ENCODE measurements at regions not wholly inside any gene's neighbourhood (a gene's known extent, or its start where the extent isn't known, plus 50 kb on each side); places are given as distances from the start of the nearest gene placed in this dataset.
A peak's percentile ranks its signal among the peaks of the same experiment; 100 is the strongest.

GRCh38 chr11:95599959-95600586, 189.5 kb downstream of the FAM76B start:
- Histone ChIP-seq H3K4me3 (no peak overlapping the region), H3K4me1 (ENCODE audit: insufficient read depth) (peaks cover 4% of the 10 kb centered on the region), H3K36me3 (replicated peaks; ENCODE audit: insufficient read depth, low read depth) (no peaks in the 10 kb centered on the region), H3K27me3 (no peaks in the 10 kb centered on the region), H3K9me3 (ENCODE audit: low read depth) (no peaks in the 10 kb centered on the region), H2AFZ (no peak overlapping the region), H4K20me1 (ENCODE audit: insufficient read depth, poor library complexity, severe bottlenecking) (no peaks in the 10 kb centered on the region), H3K4me2 (no peak overlapping the region), H3K27ac (no peak overlapping the region), H3K79me2 (no peaks in the 10 kb centered on the region), H3K9me2 (replicated peaks; ENCODE audit: insufficient read depth) (no peaks in the 10 kb centered on the region)
- DNase-seq (ENCODE audit: low spot score): no peak
- TF ChIP-seq EZH2phosphoT487 (IDR thresholded peaks at IDR 0.05; ENCODE audit: low read depth, severe bottlenecking, unreplicated experiment): no peak
- no peak for TF ChIP-seq EZH2 (IDR thresholded peaks at IDR 0.05; ENCODE audit: borderline replicate concordance)
- no peak for TF ChIP-seq CTCF (IDR thresholded peaks at IDR 0.05; ENCODE audit: poor library complexity)
- 53% methylated on average over 2 of the region's 2 CpGs for WGBS (ENCODE audit: low lambda C conversion rate, missing lambda C conversion rate)

GRCh38 chr11:95595973-95596489, 193.6 kb downstream of the FAM76B start:
- Histone ChIP-seq H3K4me2 (no peak overlapping the region), H2AFZ (no peak overlapping the region), H3K9me2 (replicated peaks; ENCODE audit: insufficient read depth) (no peaks in the 10 kb centered on the region), H3K4me3 (no peak overlapping the region), H3K4me1 (ENCODE audit: insufficient read depth) (peaks cover 8% of the 10 kb centered on the region), H3K79me2 (no peaks in the 10 kb centered on the region), H3K27ac (peak overlapping the region; percentile 51), H4K20me1 (ENCODE audit: insufficient read depth, poor library complexity, severe bottlenecking) (no peaks in the 10 kb centered on the region), H3K27me3 (no peaks in the 10 kb centered on the region), H3K36me3 (replicated peaks; ENCODE audit: insufficient read depth, low read depth) (no peaks in the 10 kb centered on the region), H3K9me3 (ENCODE audit: low read depth) (no peaks in the 10 kb centered on the region)
- WGBS (ENCODE audit: low lambda C conversion rate, missing lambda C conversion rate): 66% methylated on average over 2 of the region's 2 CpGs
- DNase-seq (ENCODE audit: low spot score): peak; percentile 45
- no peak for TF ChIP-seq EZH2 (IDR thresholded peaks at IDR 0.05; ENCODE audit: borderline replicate concordance)

GRCh38 chr11:95595541-95595940, 194.0 kb downstream of the FAM76B start:
- Histone ChIP-seq H3K27ac (peak overlapping the region; percentile 29), H3K9me3 (ENCODE audit: low read depth) (no peaks in the 10 kb centered on the region), H3K27me3 (no peaks in the 10 kb centered on the region), H4K20me1 (ENCODE audit: insufficient read depth, poor library complexity, severe bottlenecking) (no peaks in the 10 kb centered on the region), H3K79me2 (no peaks in the 10 kb centered on the region), H3K36me3 (replicated peaks; ENCODE audit: insufficient read depth, low read depth) (no peaks in the 10 kb centered on the region), H2AFZ (no peak overlapping the region), H3K9me2 (replicated peaks; ENCODE audit: insufficient read depth) (no peaks in the 10 kb centered on the region), H3K4me3 (no peak overlapping the region), H3K4me2 (no peak overlapping the region), H3K4me1 (ENCODE audit: insufficient read depth) (peaks cover 8% of the 10 kb centered on the region)
- 91% methylated on average over 3 of the region's 3 CpGs for WGBS (ENCODE audit: low lambda C conversion rate, missing lambda C conversion rate)
- TF ChIP-seq CTCF (IDR thresholded peaks at IDR 0.05; ENCODE audit: poor library complexity) (no peak), EZH2phosphoT487 (IDR thresholded peaks at IDR 0.05; ENCODE audit: low read depth, severe bottlenecking, unreplicated experiment) (no peak), EZH2 (IDR thresholded peaks at IDR 0.05; ENCODE audit: borderline replicate concordance) (no peak)
- no peak for DNase-seq (ENCODE audit: low spot score)

- DNase-seq (ENCODE audit: low spot score): peak; percentile 13
- H3K9me2 ChIP-seq (replicated peaks; ENCODE audit: insufficient read depth): no peaks in the 10 kb centered on the region
- H3K9me3 ChIP-seq (ENCODE audit: low read depth): no peaks in the 10 kb centered on the region
- H2AFZ ChIP-seq: no peak overlapping the region
- no peaks in the 10 kb centered on the region for H4K20me1 ChIP-seq (ENCODE audit: insufficient read depth, poor library complexity, severe bottlenecking)
- H3K4me1 ChIP-seq (ENCODE audit: insufficient read depth): peaks cover 8% of the 10 kb centered on the region
- H3K4me3 ChIP-seq: no peak overlapping the region
- WGBS (ENCODE audit: low lambda C conversion rate, missing lambda C conversion rate): 78% methylated on average over 3 of the region's 3 CpGs
- TF ChIP-seq CTCF (IDR thresholded peaks at IDR 0.05; ENCODE audit: poor library complexity) (no peak), EZH2phosphoT487 (IDR thresholded peaks at IDR 0.05; ENCODE audit: low read depth, severe bottlenecking, unreplicated experiment) (no peak), EZH2 (IDR thresholded peaks at IDR 0.05; ENCODE audit: borderline replicate concordance) (no peak)
- H3K27ac ChIP-seq: peak overlapping the region; percentile 47
- H3K36me3 ChIP-seq (replicated peaks; ENCODE audit: insufficient read depth, low read depth): no peaks in the 10 kb centered on the region
- no peaks in the 10 kb centered on the region for H3K79me2 ChIP-seq
- H3K4me2 ChIP-seq: no peak overlapping the region
- H3K27me3 ChIP-seq: no peaks in the 10 kb centered on the region
Observed at GRCh38 chr11:95593111-95593510, 196.5 kb downstream of the FAM76B start.
